CD4-positive, alpha-beta T cell treated with Interleukin-17A for 1 hour (primary cell): ENCODE measurements at regions not wholly inside any gene's neighbourhood (a gene's known extent, or its start where the extent isn't known, plus 50 kb on each side); places are given as distances from the start of the nearest gene placed in this dataset.

Source experiments
- DNase-seq: peaks from one replicate; pipeline ENCODE4 v3.0.0-alpha.2; 2020

- no peak for DNase-seq
Observed at GRCh38 chr17:77462553-77463497, 322.1 kb downstream of the SEC14L1 start.

DNA sequence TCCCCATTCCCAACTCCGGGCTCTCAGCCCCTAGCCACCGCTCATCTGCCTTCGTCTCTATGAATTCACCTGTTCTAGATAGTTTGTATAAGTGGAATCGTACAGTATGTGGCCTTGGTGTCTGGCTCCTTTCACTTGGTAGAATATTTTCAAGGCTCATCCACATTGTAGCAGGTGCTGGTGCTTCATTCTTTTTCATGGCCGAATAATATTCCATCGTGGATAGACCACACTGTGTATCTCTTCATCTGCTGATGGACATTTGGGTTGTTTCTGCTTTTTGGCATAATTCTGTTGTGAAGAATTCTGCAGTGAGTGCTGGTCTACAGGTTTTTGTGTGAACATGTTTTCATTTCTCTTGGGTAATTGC is 324.2 kb downstream of the SEC14L1 start:
- DNase-seq = no peak

- peak; percentile 84 for DNase-seq
Observed at GRCh38 chr17:77465358-77466041, 324.7 kb downstream of the SEC14L1 start.

DNA sequence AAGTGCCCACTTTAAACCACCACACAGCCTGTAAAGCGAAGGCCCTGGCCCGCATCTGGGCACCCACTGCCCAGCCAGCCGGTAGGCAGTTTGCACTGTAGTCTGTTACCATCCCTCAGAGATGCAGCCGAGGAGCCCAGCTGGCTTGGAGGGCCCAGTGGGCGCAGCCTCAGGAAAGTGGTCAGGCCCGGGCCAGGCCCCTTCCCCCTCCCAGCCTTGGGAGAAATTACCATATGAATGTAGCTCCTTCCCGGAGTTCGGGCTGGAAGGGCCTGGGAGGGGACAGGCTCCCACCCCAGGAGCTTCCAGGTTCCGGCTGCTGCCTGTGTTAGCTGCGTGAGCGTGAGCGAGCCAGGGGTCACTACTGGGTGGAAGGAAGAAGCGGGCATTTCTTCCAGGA is 325.4 kb downstream of the SEC14L1 start:
- no peak for DNase-seq

DNA sequence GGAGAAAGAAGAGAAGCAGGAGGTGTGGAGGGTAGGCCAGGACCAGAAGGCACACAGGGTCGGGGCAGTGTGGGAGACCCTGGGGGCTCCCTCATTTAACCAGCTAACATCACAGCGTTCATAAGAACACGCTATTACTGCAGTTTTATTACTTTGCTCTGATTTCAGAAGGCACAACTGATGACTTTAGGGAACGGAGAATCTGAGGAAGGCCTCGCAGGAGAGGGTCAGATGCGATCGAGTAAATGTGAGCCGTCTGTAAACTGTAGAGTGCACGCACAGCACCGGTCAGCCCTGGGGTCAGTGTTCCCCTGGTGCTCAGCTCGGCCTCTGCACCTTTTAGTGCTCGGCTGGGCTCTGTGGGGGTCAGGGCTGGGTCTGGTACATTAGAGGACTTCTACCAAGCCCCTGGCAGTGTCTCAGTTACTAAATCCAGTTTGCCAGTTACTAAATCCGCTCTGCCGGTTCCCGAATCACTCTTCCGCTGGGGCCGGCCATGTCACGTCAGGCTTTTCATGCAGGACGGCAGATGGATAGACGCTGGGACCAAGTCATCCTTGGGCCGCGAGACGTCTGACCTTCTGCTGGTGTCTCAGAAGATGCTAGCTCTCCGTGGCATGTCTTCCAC is 325.9 kb downstream of the SEC14L1 start:
- DNase-seq = no peak

GRCh38 chr17:77467521-77467920 is 326.8 kb downstream of the SEC14L1 start:
- DNase-seq = no peak

DNA sequence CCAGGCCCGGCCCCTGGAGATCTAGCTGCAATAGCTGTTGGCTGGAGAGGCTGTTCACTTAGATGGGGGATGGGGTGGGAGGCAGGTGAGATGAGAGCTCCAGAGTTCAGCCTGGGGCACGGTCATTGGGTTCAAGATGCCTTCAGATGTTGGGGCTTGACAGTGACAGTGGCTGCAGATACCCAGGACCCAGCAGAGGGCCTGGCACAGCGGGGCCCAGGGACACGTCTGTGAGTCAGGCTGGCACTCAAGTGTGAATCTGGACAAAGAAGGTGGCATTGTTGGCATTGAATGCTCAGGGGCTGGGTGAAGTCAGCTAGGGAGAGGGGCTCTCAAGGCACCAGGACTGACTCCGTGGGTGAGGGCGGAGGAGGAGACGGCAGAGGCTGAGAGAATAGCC is 328.1 kb downstream of the SEC14L1 start:
- no peak for DNase-seq

GRCh38 chr17:77470330-77470786 is 329.6 kb downstream of the SEC14L1 start:
- no peak for DNase-seq

GRCh38 chr17:77470800-77471733 is 330.3 kb downstream of the SEC14L1 start:
- no peak for DNase-seq

DNA sequence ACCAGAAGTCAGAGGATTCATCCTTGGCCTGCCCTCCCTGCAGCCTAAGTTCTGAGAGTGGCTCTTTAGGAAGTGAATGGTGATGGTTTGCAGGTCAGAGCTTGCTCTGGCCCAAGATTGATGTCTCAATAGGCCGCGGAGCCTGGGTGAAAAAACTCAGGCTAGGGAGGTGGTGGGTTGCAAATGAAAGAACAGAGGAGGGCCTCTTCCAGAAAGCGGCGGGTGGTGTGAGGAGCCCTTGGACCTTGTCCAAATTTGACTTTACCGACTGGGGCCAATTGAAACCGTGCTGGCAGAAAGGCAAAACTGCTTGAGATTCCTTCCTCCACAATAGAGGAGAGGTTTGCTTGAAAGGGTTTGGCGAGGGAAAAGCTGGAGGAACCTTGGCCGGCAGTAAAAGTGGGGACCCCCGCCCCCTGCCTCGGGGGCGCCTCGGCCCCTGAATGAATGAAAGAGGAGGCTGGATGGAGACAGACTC is 331.3 kb downstream of the SEC14L1 start:
- no peak for DNase-seq

GRCh38 chr17:77472468-77473310 is 331.9 kb downstream of the SEC14L1 start:
- peak; percentile 23 for DNase-seq

DNA sequence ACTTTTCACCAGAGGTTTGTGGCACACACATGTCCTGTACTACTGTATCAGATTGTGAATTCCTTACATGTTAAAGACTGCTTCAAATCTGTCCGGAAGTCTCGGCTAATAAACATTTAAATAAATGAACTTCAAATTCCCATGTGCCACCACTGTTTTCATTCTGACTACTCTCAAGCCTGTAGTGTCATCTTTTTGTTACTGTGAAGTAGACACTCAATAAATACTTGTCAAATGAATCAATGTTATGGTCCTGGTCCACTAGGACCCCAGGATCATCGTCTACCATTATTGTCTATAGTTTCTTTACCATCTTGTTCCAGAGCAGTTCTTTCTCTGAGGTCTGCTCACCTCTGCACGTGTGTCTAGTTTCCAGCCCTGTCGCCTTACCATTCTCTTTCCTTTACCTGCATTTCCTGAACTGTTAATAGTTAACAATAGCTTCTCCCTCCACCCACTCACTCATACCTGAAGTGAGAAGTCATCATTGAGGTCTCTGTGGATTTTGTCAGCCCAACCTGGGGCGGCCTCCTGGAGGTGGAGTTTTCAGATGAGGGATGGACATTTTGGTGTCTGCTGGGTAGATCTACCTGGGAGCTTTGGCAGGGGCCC is 333.0 kb downstream of the SEC14L1 start:
- DNase-seq = no peak

GRCh38 chr17:77474292-77474988 is 333.7 kb downstream of the SEC14L1 start:
- no peak for DNase-seq

- peak; percentile 77 for DNase-seq
Observed at GRCh38 chr17:77475016-77475976, 334.5 kb downstream of the SEC14L1 start.

DNA sequence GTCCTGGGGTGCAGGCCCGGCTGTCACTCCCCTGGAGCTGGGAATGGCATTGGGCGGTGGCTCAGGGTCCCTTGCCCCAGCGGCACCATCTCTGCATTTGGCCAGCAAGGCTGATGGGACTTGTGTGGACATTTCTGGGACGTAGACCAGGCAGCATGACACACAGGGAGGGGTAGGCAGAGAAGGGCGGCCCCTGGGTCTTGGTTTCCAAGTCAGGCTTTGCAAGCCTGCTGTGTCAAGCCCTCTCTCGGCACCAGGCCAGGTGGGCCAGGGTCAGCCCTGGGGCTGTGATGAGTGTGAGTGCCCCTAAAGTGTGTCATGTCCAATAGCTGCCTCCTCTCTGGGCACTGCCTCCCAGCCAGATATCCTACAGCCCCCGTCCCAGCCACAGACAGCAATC is 335.2 kb downstream of the SEC14L1 start:
- DNase-seq = no peak

DNA sequence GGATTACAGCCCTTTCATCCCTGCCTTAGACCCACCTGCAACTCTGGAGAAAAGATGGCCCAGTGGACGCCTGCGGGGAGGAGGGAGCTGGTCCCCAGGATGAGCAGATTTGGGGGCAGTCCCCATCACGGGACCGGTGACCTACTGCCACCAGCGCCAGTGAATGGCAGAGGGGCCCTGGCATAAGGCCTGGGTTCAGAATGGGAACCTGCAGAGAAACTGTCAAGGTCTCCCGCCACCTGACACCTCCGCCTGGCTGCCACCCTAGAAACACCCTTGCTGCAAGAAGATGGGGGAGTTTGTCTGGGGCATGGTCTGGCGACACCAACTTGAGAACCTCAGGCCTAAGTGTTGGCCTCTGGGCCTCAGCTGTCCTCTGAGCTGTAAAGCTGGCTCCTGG is 335.7 kb downstream of the SEC14L1 start:
- DNase-seq = no peak

- no peak for DNase-seq
Observed at GRCh38 chr17:77476931-77477805, 336.4 kb downstream of the SEC14L1 start.

GRCh38 chr17:77478281-77478680 is 337.5 kb downstream of the SEC14L1 start:
- DNase-seq = no peak
